Glutamatergic neuron (in vitro differentiated cells): ENCODE measurements at regions not wholly inside any gene's neighbourhood (a gene's known extent, or its start where the extent isn't known, plus 50 kb on each side); places are given as distances from the start of the nearest gene placed in this dataset.

ENCODE experiments used
- DNase-seq: peaks from one replicate; pipeline ENCODE4 v3.0.0; 2022
- H3K27ac Mint-ChIP-seq: one replicate; pipeline ENCODE4 v1.8.0; 2020; ENCODE audit warnings: mild to moderate bottlenecking, mixed read lengths, inconsistent platforms; ENCODE audit not compliant: unreplicated experiment
- H3K27me3 Mint-ChIP-seq: one replicate; pipeline ENCODE4 v1.8.0; 2020; ENCODE audit warnings: mild to moderate bottlenecking, moderate library complexity, mixed read lengths, inconsistent platforms; ENCODE audit not compliant: unreplicated experiment
- H3K36me3 Mint-ChIP-seq: one replicate; pipeline ENCODE4 v1.8.0; 2020; ENCODE audit warnings: mild to moderate bottlenecking, mixed read lengths, inconsistent platforms; ENCODE audit not compliant: unreplicated experiment
- H3K4me1 Mint-ChIP-seq: one replicate; pipeline ENCODE4 v1.8.0; 2020; ENCODE audit warnings: mild to moderate bottlenecking, low read depth, mixed read lengths, inconsistent platforms; ENCODE audit not compliant: unreplicated experiment
- H3K4me3 Mint-ChIP-seq: one replicate; pipeline ENCODE4 v1.8.0; 2020; ENCODE audit warnings: mild to moderate bottlenecking, mixed read lengths, inconsistent platforms; ENCODE audit not compliant: unreplicated experiment
- H3K9me3 Mint-ChIP-seq: one replicate; pipeline ENCODE4 v1.8.0; 2020; ENCODE audit warnings: mild to moderate bottlenecking, moderate library complexity, mixed read lengths, inconsistent platforms; ENCODE audit not compliant: unreplicated experiment
- CTCF ChIP-seq: fragments of 200-600 bp; sonication (generic); IDR thresholded peaks from one replicate; pipeline ENCODE4 v1.5.0; 2021; ENCODE audit not compliant: partially characterized antibody, unreplicated experiment

- TF ChIP-seq CTCF: no peak
- Mint-ChIP-seq H3K27me3 (no peaks in the 10 kb centered on the region), H3K9me3 (peaks cover 3% of the 10 kb centered on the region), H3K4me1 (no peaks in the 10 kb centered on the region), H3K4me3 (no peak overlapping the region), H3K36me3 (no peaks in the 10 kb centered on the region), H3K27ac (no peak overlapping the region)
- no peak for DNase-seq
Observed at GRCh38 chr17:69743091-69743490, 328.6 kb downstream of the MAP2K6 start.

- no peaks in the 10 kb centered on the region for H3K27me3 Mint-ChIP-seq
- no peak overlapping the region for H3K27ac Mint-ChIP-seq
- peaks cover 3% of the 10 kb centered on the region for H3K9me3 Mint-ChIP-seq
- H3K4me3 Mint-ChIP-seq: no peak overlapping the region
- no peak for TF ChIP-seq CTCF
- H3K36me3 Mint-ChIP-seq: no peaks in the 10 kb centered on the region
- no peak for DNase-seq
- H3K4me1 Mint-ChIP-seq: no peaks in the 10 kb centered on the region
Observed at GRCh38 chr17:69744512-69745070, 330.1 kb downstream of the MAP2K6 start.

- no peaks in the 10 kb centered on the region for H3K4me1 Mint-ChIP-seq
- TF ChIP-seq CTCF: no peak
- H3K27ac Mint-ChIP-seq: no peak overlapping the region
- no peaks in the 10 kb centered on the region for H3K27me3 Mint-ChIP-seq
- no peak overlapping the region for H3K4me3 Mint-ChIP-seq
- H3K9me3 Mint-ChIP-seq: peaks cover 3% of the 10 kb centered on the region
- H3K36me3 Mint-ChIP-seq: no peaks in the 10 kb centered on the region
- DNase-seq: no peak
Observed at GRCh38 chr17:69749911-69750310, 325.1 kb upstream of the KCNJ16 start.

GRCh38 chr17:69757688-69758430, 317.2 kb upstream of the KCNJ16 start:
- Mint-ChIP-seq H3K4me3 (no peak overlapping the region), H3K4me1 (no peaks in the 10 kb centered on the region), H3K9me3 (no peaks in the 10 kb centered on the region), H3K27me3 (no peaks in the 10 kb centered on the region), H3K27ac (no peak overlapping the region), H3K36me3 (no peaks in the 10 kb centered on the region)
- no peak for TF ChIP-seq CTCF
- DNase-seq: no peak

GRCh38 chr17:69760562-69760961, 314.5 kb upstream of the KCNJ16 start:
- no peaks in the 10 kb centered on the region for H3K4me1 Mint-ChIP-seq
- H3K27me3 Mint-ChIP-seq: no peaks in the 10 kb centered on the region
- no peak overlapping the region for H3K27ac Mint-ChIP-seq
- TF ChIP-seq CTCF: no peak
- DNase-seq: no peak
- H3K9me3 Mint-ChIP-seq: no peaks in the 10 kb centered on the region
- no peak overlapping the region for H3K4me3 Mint-ChIP-seq
- no peaks in the 10 kb centered on the region for H3K36me3 Mint-ChIP-seq
